Esophagus squamous epithelium (tissue), 4 donors: ENCODE measurements at regions not wholly inside any gene's neighbourhood (a gene's known extent, or its start where the extent isn't known, plus 50 kb on each side); places are given as distances from the start of the nearest gene placed in this dataset.

Experiments
- POLR2A ChIP-seq, 4 donors: fragments of 450-650 bp; IDR thresholded peaks; one replicate each; pipeline ENCODE4 v1.6.1; 2017; ENCODE audit warnings: antibody characterized with exemption in 4 of 4, mild to moderate bottlenecking in 4 of 4, moderate library complexity in 3 of 4
- TF ChIP-seq, protein P1 (sequence below), 6 experiments: fragments of 450-650 bp in 4 of 6; fragments of 200-600 bp in 2 of 6; sonication (generic) in 2 of 6; IDR thresholded peaks; one replicate each; pipeline ENCODE4 v1.5.1; 2016 to 2019; ENCODE audit warnings: antibody characterized with exemption in 6 of 6, mild to moderate bottlenecking in 4 of 6, moderate library complexity in 4 of 6

GRCh38 chr17:31736855-31737625 lies 122.0 kb downstream of the COPRS start:
- TF ChIP-seq, protein P1, sequence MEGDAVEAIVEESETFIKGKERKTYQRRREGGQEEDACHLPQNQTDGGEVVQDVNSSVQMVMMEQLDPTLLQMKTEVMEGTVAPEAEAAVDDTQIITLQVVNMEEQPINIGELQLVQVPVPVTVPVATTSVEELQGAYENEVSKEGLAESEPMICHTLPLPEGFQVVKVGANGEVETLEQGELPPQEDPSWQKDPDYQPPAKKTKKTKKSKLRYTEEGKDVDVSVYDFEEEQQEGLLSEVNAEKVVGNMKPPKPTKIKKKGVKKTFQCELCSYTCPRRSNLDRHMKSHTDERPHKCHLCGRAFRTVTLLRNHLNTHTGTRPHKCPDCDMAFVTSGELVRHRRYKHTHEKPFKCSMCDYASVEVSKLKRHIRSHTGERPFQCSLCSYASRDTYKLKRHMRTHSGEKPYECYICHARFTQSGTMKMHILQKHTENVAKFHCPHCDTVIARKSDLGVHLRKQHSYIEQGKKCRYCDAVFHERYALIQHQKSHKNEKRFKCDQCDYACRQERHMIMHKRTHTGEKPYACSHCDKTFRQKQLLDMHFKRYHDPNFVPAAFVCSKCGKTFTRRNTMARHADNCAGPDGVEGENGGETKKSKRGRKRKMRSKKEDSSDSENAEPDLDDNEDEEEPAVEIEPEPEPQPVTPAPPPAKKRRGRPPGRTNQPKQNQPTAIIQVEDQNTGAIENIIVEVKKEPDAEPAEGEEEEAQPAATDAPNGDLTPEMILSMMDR (IDR thresholded peaks at IDR 0.05), result no peak
- TF ChIP-seq POLR2A (IDR thresholded peaks at IDR 0.05), result no peak
